HG03064 (cell line): ENCODE measurements at regions not wholly inside any gene's neighbourhood (a gene's known extent, or its start where the extent isn't known, plus 50 kb on each side); places are given as distances from the start of the nearest gene placed in this dataset.

ENCODE experiments used
- ATAC-seq: cut with Tn5 transposase; IDR thresholded peaks from one replicate; pipeline ENCODE4 v1.9.1; 2021; ENCODE audit warnings: low read depth; ENCODE audit not compliant: unreplicated experiment

DNA sequence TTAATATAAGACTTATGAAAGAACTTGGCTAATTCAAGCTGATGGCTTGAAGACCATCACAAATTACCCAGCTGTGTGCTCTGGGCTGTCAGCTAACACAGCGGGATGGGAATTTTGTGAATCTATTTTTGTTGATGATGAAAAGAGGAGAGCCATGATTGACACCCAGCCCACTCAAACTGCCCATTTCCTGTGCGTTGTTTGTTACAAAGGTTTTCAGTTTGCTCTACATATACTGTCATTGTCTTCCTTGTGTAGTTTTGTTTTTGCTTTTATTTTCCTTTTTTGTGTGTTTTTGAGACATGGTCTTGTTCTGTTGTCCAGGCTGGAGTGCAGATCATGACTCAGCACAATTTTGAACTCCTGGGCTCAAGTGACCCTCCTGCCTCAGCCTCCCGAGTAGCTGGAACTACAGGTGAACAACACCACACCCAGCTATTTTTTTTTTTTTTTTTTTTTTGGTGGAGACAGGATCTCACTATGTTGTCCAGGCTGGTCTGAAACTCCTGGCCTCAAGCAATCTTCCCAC is 400.3 kb downstream of the ICE1 start:
- no peak for ATAC-seq

DNA sequence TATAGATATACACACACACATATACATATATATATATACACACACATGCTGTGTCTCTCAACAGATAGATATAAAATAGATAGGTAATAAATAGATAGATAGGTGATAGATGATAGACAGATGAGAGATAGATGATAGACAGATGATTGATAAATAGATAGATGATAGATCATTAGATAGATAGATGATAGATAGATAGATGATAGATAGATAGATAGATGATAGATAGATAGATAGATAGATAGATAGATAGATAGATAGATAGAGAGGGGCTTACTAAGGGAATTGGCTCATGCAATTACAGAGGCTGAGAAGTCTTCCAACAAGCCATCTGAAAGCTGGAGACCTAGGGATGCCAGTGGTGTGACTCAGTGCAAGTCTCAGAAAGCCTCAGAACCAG is 394.5 kb downstream of the ICE1 start:
- no peak for ATAC-seq

DNA sequence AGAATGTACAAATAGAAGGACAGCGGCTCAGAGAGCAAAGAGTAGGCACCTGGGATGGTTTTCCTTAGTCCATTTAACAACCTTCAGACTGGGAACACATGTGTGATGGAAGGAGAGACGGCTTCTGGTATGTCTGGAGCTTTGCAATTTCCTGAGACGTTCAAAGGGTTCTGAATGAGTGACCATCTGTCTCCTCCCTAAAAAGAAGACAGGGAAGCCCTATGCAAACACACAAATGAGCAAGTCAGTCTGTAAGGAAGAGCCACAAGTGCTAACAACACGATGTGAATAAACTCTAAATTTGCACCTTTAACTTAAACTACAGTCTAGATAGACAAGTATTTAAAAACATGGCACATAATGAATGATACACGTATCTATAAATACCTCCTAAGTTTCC is 391.0 kb downstream of the ICE1 start:
- ATAC-seq = no peak

DNA sequence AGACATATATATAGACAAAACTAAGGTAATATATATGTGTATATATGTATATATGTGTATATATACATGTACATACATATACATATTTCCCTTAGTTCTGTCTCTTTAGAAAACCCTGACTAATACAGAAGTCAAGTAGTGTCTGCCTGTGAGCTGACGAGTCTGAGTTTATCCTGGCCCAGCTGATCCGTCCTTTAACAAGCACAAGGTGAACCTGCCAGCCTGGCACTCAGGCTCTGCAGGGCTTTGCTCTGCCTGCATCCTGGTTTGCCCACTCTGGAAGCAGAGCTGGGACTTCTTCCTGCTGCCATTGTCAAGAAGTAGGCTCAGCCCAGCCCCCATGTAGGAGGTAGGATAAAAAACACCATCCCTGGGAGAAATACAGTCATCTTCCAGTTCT is 388.0 kb downstream of the ICE1 start:
- ATAC-seq = no peak

DNA sequence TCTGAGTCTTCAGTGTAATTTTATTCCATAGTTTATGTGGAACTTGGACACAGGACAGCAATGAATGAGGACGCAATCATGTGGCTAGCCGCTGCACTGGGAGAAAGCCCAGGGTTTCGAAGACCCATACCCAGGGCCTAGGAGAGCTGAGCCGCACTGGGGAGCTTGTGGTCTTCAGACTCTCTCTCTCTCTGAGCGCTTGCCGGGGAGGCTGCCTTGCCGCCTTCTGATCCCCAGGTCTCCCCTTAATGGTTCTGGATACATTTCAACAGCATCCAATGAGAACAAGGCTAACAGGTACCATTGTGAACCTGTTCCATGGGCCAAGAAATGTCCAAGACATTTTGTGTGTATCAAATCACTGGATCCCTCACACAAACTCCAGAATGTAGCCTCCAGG is 383.4 kb downstream of the ICE1 start:
- ATAC-seq = no peak

DNA sequence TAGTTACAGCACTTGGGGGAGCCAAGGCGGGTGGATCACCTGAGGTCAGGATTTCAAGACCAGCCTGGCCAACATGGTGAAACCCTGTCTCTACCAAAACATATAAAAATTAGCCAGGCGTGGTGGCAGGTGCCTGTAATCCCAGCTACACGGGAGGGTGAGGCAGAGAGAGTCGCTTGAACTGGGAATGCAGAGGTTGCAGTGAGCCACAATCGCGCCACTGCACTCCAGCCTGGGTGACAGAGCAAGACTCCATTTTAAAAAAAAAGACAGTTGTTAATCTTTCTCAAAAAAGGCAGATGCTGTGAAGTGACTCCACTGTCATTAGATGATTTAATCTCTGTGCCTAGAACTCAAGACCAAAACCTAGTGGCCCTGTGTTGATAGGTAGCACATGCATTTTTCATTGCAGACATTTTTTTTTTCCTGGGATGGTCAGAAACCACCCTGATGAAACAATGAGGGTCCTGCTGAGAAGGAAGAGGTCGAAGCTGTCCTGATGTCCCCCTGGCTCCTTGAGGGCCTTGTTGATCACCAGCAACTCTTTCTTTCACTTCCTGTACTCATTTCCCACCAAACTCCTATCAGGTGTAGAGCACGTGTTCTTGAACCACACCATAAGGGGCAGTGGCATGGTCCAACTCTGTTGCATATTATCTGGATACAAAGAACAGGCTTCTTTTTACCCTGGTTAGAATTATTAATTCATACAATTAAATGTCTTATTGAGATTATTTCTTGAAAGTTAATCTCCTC is 382.2 kb downstream of the ICE1 start:
- ATAC-seq = no peak

DNA sequence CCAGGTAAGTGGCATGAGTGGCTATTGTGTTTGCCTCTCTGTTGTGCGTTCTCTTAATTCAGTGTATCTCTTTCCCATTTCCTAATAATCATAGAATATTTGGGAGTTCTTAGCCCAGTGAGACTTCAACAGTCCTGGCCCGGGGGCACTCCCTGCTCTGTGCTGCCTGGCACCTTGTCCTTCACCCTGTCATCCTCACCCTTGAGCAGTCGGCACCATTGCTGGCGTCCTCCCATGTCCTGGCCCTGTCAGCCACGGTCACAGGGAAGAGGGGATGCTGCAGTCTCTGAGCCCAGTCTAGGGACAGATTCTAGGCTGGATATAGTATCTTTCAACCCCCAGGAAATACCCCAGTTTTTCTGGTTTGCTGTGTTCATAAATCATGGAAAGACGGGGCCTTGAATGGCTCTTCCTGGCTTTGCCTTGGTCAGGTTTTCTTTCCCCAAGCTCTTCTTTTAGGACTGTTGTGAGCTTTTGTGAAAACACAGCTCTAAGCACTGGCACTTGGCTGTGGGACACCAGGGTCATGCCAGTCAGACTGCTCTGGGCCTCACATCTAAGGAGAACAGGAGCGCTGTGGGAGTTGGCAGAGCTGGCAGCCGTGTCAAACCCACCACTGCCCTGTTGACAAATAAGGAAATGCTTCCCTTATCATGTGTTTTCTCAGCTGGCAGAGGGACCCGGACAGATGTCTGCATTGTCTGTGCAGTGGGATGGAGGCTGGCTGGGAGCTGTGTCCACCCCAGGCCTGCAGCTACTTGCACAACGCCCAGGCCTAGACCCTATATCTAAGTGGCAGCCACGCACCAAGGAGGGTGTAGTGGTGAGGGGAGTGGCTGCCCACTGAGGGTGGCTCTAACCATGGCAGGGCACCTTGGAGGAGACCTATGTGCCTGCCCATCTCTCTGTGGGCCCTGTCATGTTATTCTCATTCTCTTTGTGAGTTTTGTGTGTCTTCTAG is 378.6 kb downstream of the ICE1 start:
- no peak for ATAC-seq

DNA sequence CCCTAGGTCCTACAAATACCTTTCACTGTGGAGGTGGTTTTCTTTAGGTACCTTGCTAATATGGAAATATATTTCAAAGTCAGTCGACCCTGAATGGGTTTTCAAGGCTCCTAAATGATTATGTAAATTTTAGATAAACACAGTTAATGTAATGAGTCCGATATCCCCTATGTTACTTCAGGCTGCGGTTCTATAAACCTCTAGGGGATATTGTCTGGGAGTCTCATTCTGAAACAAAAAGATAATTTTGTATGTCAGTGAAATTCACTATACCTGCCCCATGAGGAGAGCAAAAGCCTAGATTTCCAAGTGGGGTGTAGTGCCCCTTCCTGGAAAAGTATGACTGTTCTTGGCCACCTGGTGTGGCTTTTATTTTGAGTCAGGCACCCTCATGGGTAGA is 377.3 kb downstream of the ICE1 start:
- ATAC-seq = no peak

DNA sequence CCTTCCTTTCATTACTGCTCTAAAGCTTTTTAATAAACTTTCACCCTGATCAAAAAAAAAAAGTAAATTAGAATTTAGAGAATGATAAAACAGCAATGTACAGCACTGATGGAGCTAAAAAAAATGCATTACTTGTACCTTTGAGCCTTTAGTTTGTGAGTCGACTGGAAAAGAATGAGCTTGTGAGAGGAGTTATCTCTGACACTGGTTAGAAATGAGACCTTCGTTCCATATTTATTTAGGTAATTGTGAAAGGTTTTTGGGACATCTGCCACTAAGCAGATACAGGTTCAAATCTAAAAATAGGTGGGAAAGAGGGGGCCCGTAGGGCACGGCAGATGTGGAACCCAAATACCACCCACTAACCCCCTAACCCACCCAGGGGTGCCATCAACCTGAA is 376.8 kb downstream of the ICE1 start:
- no peak for ATAC-seq

DNA sequence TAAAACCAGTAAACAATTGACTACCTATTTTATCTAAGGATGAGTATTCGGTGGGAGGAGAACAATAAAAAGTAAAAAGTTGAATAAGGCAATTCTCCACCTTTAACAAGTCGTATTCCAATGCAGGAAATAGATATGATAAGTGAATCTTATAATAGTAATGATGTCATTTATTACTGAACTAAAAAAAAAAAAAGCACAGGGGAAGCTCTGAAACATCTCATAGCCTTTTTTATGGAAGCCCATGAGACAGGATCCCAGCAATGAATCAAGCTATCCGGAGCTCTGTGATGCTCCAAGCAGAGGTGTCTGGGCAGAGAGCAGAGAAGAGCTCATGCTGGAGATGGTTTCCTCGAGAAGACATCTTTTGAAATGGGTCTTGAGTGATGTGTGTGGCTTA is 376.0 kb downstream of the ICE1 start:
- ATAC-seq = no peak

DNA sequence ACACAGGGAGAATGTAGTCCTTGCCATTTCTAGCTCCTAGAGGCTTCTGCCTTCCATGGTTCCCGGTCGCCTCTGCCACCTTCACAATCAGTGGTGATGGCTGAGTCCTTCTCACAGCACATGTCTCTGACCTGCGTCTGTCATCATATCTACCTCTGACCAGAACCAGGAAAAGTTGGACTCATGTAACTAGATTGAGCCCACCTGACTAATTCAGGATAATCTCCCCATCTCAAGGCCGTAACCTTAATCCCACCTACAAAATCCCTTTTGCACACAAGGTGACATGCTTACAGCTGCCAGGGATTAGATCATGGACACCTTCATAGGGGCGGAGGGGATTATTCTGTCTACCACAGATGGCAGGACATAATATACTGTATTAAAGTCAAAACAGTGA is 375.6 kb downstream of the ICE1 start:
- ATAC-seq = no peak

DNA sequence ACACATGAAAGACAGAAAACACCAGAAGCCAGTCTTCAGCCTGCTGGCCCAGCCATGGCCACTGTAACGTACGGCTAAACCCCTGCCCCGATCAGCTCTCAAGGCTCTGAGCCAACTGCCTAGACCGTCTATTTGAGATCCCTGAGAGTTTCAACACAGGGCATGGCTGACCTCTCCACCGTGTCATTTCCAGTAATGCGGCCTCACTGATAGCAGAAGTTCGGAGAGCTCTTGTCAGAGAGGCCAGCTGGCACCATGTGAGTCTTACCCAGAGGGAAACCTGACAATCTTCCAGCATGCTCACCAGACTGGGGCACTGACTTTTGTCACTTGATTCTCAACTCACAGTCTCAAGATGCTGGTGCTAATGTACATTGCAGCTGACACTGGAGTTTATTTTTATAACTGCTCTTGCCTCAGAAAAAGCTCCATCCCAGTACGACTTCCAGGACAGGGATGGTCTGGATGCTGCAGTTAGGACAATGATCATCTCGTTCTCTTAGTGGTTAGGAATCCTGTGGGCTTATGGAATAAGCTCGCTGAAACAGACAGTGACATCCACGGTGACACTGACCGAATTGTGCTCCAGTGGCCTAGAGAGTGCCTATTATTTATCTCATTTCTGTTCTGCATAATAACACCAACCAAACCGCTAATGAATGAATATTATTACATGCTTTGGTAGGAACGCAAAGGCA is 372.7 kb downstream of the ICE1 start:
- no peak for ATAC-seq

DNA sequence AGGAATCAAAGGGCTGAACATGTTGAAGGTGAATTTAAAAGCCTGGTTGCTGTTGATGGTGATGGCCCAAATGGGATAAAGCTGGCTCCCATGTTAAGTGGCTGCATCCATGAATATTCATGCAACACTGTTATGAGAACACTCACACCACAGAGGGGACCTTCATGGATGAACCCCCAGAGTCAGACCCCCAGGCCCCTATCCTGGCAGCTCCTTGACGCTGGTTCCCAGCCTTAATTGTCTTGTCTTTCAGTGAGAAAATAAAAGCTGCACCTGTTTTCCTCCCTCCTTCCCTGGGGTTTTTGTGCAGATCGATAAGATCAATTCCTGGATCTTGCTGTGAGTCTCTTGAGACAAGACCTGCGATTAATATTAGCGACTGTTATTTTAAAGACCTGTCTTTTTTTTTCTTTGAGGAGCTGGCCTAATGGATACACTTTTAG is 371.7 kb downstream of the ICE1 start:
- ATAC-seq = no peak

DNA sequence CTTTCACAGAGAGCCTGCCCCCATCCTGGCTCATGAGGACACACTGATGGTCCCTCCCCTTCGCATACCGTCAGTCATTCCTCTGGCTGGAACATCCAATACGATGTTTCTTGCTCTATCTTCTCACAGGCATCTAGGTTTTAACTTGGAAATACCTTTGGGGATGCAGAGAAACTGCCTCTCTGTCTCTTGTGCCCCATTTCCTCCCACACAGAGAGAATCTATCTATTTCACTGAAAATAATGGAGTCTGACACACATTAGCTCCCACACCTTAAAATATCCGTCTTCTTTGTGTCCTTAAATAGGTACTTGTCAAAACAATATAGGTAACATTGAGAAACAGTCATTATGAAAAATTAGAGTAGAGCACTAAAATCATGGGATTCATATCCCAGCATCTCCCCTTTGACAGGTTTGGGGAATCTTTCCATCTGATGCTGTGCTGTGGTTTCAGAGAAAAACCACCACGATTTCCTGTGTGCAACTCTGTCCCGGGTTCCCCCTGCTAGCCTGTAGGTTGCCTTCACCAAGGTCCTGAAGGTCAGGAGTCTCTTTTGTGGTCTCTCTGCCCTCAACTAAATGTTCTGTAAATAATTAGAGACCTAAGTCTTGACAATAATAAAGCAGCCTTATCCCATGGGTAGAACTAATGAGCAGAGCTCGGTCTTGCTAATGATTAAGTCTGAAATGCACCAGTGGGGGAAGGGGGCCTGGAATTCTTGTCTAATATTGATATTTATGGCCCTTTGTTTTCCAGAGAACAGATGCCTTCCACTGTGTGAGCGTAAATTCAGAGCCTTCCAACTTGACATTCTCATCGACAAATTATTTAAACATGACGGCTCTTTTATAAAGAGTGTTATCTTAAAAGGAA is 371.0 kb downstream of the ICE1 start:
- ATAC-seq = no peak

DNA sequence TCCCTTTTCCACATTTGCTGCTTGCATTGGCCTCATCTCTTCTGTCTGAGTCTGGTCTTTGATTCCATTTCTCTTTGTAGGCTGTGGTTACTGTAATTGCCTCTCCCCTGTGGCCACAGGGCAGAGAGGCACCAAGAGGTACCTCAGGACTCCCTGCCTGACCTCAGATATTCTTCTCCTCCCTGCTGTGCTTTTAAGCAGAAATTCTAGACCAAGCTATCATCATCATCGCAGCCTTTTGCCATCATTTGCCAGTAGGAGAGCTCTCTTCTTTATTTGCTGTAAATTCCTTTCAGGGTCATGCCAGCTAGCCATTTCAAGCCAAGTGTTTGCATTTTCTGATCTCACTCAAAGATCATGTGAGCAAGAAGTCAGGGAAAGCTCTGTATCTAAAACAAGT is 369.6 kb downstream of the ICE1 start:
- ATAC-seq = no peak

DNA sequence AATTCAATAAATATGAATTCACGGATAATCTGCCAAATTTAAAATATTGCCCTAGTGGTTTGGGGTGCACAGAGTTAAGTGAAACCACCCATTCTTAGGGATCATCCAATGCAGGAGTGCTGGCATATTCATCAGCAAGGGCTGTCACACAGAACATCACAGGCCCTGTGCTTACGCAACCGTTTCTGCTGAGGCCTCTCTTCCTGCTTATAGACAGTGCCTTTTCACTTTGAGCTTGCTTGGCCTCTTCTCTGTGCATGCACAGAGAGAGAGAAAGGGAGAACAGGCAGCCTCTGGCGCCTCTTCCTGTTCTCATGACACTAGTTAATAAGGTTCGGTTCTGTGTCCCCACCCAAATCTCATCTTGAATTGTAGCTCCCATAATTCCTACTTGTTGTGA is 366.3 kb downstream of the ICE1 start:
- no peak for ATAC-seq

DNA sequence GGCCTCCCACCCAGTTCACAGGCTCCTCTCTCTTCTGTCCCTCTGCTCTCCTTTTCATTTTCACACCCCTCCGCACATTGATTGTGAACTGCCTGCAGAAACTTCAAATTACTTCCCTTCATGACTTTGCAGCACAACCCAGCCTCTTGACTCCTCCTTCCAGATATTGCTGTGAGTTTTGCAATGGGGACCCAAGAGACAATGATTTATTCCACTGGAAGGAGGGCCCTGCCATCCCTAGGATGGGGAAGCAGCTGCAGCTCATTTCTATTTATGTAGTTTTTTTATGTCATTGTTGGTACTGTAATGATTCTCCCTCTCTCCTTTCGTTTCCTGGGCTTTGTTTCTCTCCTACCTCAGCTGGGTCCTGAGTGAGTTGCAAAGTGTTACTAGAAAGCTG is 364.9 kb downstream of the ICE1 start:
- ATAC-seq = no peak

DNA sequence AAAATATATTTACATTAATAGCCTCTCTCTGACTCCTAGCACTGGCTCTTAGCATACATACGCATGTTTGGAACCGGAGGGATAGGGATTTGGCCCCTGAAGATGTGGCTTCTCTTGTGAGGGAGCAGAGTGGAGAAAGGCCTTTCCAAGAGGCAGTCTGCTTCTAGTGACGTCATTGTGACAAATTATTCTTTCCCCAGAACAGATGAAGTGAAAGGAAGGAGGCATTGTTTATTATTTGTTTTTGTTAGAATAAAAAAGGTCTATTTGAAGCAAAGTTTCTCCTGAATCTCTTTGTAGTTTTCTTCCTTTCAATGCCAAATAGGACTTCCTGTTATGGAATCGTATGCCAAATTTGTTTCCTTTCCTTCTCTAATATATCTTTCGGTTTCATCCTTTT is 361.6 kb downstream of the ICE1 start:
- ATAC-seq = no peak

DNA sequence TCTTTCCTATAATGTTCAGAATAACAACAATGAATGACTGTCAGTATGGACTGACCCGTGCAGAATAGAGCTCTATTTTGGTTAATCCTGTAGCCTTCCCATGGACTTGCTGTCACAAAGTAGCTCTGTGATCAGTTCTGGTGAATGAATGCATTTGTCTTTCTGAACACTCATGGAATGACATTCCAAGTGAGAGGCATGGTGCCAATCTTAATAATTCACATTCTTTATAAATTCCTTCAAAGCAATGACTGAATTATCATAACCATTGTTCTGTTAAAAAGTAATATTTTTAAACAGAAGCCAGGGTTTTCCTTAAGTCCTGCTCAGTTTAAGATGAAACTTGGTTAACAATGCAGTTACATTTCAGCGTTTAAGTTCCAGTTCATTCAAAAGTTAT is 360.5 kb downstream of the ICE1 start:
- ATAC-seq = no peak

DNA sequence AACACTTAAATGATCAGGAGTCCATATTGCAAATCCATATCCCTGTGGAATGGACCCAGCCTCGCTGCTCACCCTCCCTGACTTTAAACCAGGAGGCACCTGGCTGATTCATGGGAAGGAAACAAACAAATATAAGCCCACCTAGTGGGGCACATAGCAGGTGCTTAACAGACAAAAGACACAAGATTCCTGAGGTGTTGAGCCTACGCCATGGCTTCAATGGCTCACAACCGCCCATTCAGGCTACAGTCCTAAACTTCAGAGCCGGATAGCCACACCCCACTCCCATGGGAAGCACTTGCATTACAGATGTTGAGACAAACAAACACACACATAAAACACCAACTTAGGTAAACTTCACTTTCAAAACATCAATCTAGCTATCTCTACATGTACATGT is 359.9 kb downstream of the ICE1 start:
- no peak for ATAC-seq
